22Rv1 (cell line): ENCODE measurements at regions not wholly inside any gene's neighbourhood (a gene's known extent, or its start where the extent isn't known, plus 50 kb on each side); places are given as distances from the start of the nearest gene placed in this dataset.

ENCODE experiments used
- ZFX ChIP-seq: fragments of 450-650 bp; IDR thresholded peaks from 2 replicates; pipeline ENCODE4 v1.6.1; 2017; ENCODE audit warnings: antibody characterized with exemption, borderline replicate concordance
- TF ChIP-seq, protein P1 (sequence below): fragments of 450-650 bp; IDR thresholded peaks from 2 replicates; pipeline ENCODE4 v1.5.1; 2017; ENCODE audit warnings: mild to moderate bottlenecking

DNA sequence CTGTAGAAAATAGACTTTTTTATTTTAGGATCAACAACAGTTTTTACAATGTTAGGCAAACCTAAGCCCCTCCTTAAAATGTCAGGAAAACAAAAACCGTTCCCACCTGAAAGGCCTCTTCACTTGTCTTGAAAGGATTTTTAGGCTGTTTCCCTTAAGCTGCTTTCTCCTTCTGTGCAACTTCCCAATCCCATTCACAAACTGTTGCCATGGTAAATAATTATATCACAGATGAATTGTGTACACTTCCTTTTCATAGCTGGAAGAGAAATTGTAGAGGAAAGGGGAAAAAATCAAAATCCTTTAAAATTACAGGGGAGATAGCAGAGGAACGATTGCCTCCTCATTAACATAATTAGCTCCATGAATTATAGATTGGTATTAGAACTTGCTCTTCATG, 1488.0 kb upstream of the CELF4 start:
- TF ChIP-seq, protein P1, sequence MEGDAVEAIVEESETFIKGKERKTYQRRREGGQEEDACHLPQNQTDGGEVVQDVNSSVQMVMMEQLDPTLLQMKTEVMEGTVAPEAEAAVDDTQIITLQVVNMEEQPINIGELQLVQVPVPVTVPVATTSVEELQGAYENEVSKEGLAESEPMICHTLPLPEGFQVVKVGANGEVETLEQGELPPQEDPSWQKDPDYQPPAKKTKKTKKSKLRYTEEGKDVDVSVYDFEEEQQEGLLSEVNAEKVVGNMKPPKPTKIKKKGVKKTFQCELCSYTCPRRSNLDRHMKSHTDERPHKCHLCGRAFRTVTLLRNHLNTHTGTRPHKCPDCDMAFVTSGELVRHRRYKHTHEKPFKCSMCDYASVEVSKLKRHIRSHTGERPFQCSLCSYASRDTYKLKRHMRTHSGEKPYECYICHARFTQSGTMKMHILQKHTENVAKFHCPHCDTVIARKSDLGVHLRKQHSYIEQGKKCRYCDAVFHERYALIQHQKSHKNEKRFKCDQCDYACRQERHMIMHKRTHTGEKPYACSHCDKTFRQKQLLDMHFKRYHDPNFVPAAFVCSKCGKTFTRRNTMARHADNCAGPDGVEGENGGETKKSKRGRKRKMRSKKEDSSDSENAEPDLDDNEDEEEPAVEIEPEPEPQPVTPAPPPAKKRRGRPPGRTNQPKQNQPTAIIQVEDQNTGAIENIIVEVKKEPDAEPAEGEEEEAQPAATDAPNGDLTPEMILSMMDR: no peak
- TF ChIP-seq ZFX: no peak
